ENCODE measurements at regions not wholly inside any gene's neighbourhood (a gene's known extent, or its start where the extent isn't known, plus 50 kb on each side); places are given as distances from the start of the nearest gene placed in this dataset.

DNA sequence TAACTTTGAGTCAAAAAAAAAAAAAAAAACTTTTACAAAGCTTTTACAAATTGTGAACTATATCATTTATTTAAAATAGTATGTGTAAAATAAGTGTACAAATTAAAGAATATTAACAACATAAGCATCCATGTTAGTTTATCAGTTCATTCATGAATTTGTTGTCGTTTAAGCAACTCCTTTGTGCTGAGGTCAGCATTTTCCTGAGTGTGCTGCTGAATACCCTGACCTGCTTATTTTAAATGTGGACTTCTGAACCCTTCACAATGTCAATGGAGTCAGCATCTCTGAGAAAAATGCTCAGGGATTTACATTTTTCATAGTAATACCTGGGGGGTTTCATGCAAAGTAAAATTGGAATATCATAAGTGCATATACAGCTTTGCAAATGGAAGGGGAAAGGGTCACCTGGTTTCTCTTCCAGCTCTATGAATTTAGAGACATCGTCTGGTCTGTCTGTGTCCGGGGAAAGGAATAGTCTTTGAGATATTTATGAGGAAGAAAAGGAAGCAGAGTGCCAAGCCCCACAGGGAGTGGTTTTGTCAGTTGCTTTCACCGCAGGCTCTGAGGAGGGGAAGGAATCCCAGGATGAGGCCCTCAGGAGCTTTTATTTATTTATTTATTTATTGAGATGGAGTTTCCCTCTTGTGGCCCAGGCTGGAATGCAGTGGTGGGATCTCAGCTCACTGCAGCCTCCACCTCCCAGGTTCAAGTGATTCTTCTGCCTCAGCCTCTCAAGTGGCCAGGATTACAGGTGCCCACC, 125.5 kb upstream of the SVIL start:
- CTCF ChIA-PET: interaction anchor here (0.5 kb wide), 1 partner anchor 224 kb away, joined by 3 read pairs; no protein-coding TSS in a partner anchor
- POLR2A ChIA-PET: no interaction called here
- Histone ChIP-seq H3K4me3 (ENCODE audit: low read depth, low read length) (no peak overlapping the region), H3K4me1 (ENCODE audit: control insufficient read depth, insufficient read depth, low read length) (peaks cover 2% of the 10 kb centered on the region; the same call in 1 of the 2 replicates), H3K36me3 (ENCODE audit: control insufficient read depth in 2 of 2, insufficient read depth in 1 of 2, low read length in 2 of 2) (no peaks in the 10 kb centered on the region), H3K9me3 (ENCODE audit: control insufficient read depth, insufficient read depth, low read depth, low read length) (no peaks in the 10 kb centered on the region), H3K27ac (ENCODE audit: extremely low read depth, low read depth, low read length) (no peak overlapping the region)
- TF ChIP-seq GLIS1 (tag by site-specific recombination; IDR thresholded peaks at IDR 0.05) (peak; percentile 24; the same call in 1 of the 2 replicates), ZNF140 (tag by site-specific recombination; IDR thresholded peaks at IDR 0.05) (no peak)

DNA sequence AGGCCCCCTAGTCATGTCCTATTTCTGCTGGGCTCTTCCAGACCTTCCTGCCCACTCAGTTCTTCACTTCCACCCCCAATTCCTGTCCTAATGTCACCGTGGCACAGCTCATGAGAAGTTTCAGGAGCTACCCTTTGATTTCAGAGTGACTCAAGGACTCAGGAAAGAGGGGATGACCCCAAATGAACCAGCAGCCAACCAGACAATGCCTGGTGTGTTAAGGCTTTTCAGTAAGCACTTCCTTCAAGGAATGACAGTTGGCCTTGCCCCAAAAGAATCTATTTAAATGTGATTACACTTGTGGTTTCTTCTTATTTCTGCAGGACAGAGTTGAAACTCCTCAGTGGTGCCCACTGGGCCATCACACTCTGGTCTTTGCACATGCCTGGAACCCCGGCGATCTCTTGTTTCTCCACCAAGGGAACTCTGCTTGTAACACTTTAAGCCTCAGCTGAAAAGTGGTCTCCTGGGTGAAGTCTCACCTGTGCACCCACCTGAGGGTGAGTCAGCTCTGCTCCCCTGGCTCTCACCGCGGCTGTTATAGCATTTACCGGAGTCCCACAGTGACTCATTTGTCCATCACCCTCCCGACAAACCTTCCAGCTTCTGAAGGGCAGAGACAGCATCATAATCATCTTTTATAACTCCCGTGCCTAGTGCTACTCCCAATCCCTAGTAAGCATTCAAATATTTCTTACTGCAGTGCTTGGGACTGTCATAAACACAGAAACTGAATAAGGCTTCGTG, 123.0 kb upstream of the SVIL start:
- TF ChIP-seq ZEB2 (tag by site-specific recombination; IDR thresholded peaks at IDR 0.05): no peak
- TF ChIP-seq, protein P1, sequence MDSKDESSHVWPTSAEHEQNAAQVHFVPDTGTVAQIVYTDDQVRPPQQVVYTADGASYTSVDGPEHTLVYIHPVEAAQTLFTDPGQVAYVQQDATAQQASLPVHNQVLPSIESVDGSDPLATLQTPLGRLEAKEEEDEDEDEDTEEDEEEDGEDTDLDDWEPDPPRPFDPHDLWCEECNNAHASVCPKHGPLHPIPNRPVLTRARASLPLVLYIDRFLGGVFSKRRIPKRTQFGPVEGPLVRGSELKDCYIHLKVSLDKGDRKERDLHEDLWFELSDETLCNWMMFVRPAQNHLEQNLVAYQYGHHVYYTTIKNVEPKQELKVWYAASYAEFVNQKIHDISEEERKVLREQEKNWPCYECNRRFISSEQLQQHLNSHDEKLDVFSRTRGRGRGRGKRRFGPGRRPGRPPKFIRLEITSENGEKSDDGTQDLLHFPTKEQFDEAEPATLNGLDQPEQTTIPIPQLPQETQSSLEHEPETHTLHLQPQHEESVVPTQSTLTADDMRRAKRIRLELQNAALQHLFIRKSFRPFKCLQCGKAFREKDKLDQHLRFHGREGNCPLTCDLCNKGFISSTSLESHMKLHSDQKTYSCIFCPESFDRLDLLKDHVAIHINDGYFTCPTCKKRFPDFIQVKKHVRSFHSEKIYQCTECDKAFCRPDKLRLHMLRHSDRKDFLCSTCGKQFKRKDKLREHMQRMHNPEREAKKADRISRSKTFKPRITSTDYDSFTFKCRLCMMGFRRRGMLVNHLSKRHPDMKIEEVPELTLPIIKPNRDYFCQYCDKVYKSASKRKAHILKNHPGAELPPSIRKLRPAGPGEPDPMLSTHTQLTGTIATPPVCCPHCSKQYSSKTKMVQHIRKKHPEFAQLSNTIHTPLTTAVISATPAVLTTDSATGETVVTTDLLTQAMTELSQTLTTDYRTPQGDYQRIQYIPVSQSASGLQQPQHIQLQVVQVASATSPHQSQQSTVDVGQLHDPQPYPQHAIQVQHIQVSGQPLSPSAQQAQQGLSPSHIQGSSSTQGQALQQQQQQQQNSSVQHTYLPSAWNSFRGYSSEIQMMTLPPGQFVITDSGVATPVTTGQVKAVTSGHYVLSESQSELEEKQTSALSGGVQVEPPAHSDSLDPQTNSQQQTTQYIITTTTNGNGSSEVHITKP (tag by site-specific recombination; IDR thresholded peaks at IDR 0.05): 0 out of 2 replicates have a peak, but pooled peaks have one; percentile 15
- TF ChIP-seq OSR2 (tag by site-specific recombination; IDR thresholded peaks at IDR 0.05): peak; percentile 46; the same call in 1 of the 2 replicates
- TF ChIP-seq GFI1B (tag by site-specific recombination; IDR thresholded peaks at IDR 0.05): no peak
- no peak for TF ChIP-seq ZNF629 (tag by site-specific recombination; IDR thresholded peaks at IDR 0.05)
- H3K36me3 ChIP-seq (ENCODE audit: control insufficient read depth in 2 of 2, insufficient read depth in 1 of 2, low read length in 2 of 2): no peaks in the 10 kb centered on the region
- H3K27ac ChIP-seq (ENCODE audit: extremely low read depth, low read depth, low read length): no peak overlapping the region
- peaks cover 2% of the 10 kb centered on the region; the same call in 1 of the 2 replicates for H3K4me1 ChIP-seq (ENCODE audit: control insufficient read depth, insufficient read depth, low read length)
- no peaks in the 10 kb centered on the region for H3K9me3 ChIP-seq (ENCODE audit: control insufficient read depth, insufficient read depth, low read depth, low read length)
- CTCF ChIA-PET: interaction anchor here (0.6 to 0.9 kb wide), 2 partner anchors 44 to 244 kb away, joined by 3 to 6 read pairs; no protein-coding TSS in a partner anchor
- H3K4me3 ChIP-seq (ENCODE audit: low read depth, low read length): no peak overlapping the region
- POLR2A ChIA-PET: interaction anchor here (0.6 kb wide), 1 partner anchor 1079 kb away, joined by 3 read pairs; no protein-coding TSS in a partner anchor

DNA sequence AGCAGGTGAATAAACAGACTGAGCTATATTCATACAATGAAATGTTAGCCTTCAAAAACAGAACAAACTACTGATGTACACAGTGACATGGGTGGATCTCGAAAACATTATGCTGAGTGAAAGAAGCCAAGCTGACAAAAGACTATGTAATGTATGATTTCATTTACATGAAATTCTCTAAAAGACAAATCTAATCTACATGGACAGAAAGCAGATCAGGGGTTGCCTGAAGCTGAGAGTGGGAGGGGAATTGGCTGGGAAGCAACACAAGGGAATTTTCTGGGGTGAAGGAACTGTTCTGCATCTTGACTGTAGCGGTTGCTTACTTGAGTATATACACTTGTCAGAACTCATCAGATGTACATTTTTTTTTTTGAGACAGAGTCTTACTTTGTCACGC, 121.7 kb upstream of the SVIL start:
- TF ChIP-seq ZBTB48 (tag by site-specific recombination; IDR thresholded peaks at IDR 0.05) (no peak), ZNF341 (tag by site-specific recombination; IDR thresholded peaks at IDR 0.05; ENCODE audit: low read depth) (no peak), ZNF174 (tag by site-specific recombination; IDR thresholded peaks at IDR 0.05) (no peak), ZNF510 (tag by site-specific recombination; IDR thresholded peaks at IDR 0.05; ENCODE audit: insufficient replicate concordance) (no peak), ZNF830 (tag by site-specific recombination; IDR thresholded peaks at IDR 0.05; ENCODE audit: low read depth) (no peak), ZNF112 (tag by site-specific recombination; IDR thresholded peaks at IDR 0.05) (no peak), ZBTB7A (tag by site-specific recombination; IDR thresholded peaks at IDR 0.05; ENCODE audit: low read depth) (no peak), REPIN1 (tag by site-specific recombination; IDR thresholded peaks at IDR 0.05; ENCODE audit: low read depth) (no peak), ZNF354C (tag by site-specific recombination; IDR thresholded peaks at IDR 0.05; ENCODE audit: borderline replicate concordance, low read depth) (no peak), TRIM28 (IDR thresholded peaks at IDR 0.05; ENCODE audit: borderline replicate concordance, low read length) (no peak), ZNF324 (tag by site-specific recombination; IDR thresholded peaks at IDR 0.05) (no peak), IKZF3 (tag by site-specific recombination; IDR thresholded peaks at IDR 0.05) (no peak), GLIS1 (tag by site-specific recombination; IDR thresholded peaks at IDR 0.05) (no peak), ZNF596 (tag by site-specific recombination; IDR thresholded peaks at IDR 0.05) (no peak)
- TF ChIP-seq, protein P2, sequence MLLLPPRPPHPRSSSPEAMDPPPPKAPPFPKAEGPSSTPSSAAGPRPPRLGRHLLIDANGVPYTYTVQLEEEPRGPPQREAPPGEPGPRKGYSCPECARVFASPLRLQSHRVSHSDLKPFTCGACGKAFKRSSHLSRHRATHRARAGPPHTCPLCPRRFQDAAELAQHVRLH (tag by site-specific recombination; IDR thresholded peaks at IDR 0.05): no peak
- Histone ChIP-seq H3K27ac (ENCODE audit: extremely low read depth, low read depth, low read length) (no peak overlapping the region), H3K4me1 (ENCODE audit: control insufficient read depth, insufficient read depth, low read length) (peaks cover 2% of the 10 kb centered on the region; the same call in 1 of the 2 replicates), H3K36me3 (ENCODE audit: control insufficient read depth in 2 of 2, insufficient read depth in 1 of 2, low read length in 2 of 2) (no peaks in the 10 kb centered on the region), H3K4me3 (ENCODE audit: low read depth, low read length) (no peak overlapping the region), H3K9me3 (ENCODE audit: control insufficient read depth, insufficient read depth, low read depth, low read length) (no peaks in the 10 kb centered on the region)
- ChIA-PET CTCF (interaction anchor here (0.6 kb wide), 1 partner anchor 8 kb away, joined by 3 read pairs; no protein-coding TSS in a partner anchor), POLR2A (no interaction called here)
